Stimulated activated CD4-positive, alpha-beta T cell treated with anti-CD3 and anti-CD28 coated beads, Interleukin-15, amount 100 ng/mL, for 1 hour (primary cell): ENCODE measurements at regions not wholly inside any gene's neighbourhood (a gene's known extent, or its start where the extent isn't known, plus 50 kb on each side); places are given as distances from the start of the nearest gene placed in this dataset.

Experiments
- DNase-seq, 2 donors: peaks; one replicate each; pipeline ENCODE4 v3.0.0-alpha.2; 2020; ENCODE audit warnings: low read depth in 1 of 2, low spot score in 1 of 2

DNA sequence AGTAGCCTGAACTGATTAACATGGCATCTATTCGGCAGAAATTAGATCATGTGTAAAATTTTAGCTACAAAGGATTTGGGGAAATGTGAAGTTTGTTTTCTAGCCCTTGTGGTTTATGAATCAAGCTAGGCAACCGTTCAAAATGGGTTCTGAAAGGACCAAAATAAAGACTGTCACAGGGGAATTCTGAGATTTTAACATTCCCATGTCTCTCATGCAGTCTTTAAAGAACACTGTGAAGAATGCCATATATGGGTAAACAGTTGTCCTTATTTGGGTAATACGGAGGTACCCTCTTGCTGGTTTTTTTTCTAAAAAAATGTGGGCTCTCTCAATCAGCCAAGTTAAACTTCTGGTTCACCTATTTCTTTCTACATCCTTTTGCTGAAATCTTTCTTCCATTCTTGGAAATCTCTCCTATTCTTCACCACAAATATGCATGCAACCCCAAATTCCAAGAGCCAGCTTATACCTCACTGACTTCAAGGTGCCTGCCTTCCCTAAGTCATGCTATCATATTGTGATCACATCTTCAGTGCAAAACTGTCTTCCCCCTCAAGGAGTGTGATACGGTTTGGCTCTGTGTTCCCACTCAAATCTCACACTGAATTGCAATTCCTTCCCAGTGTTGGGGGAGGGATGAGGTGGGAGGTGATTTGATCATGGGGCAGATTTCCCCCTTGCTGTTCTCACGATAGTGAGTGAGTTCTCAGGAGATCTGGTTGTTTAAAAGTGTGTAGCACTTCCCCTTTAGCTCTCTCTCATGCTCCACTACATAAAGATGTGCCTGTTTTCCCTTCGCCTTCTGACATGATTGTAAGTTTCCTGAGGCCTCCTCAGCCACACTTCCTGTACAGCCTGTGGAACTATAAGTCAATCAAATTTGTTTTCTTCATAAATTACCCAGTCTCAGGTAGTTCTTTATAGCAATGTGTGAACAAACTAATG is 308.7 kb downstream of the TTLL7 start:
- no peak for DNase-seq

DNA sequence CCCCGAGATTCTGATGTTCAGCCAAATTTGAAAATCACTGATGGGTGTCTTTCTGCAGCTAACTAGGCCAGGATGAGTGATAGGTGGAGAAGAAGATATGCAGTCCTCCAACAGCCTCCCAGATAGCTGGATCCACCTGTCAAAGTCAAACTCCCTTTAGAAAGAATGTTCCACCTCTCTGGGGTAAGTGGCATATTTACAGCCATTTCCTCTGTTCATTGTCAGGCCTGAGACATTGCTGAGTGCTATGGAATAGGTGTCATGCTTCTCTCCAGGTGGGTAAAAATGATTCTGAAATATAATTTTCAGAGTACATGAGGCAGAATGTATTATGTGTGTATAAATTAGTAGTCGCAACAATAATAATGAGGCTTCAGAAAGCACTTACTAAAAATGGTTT is 316.8 kb downstream of the TTLL7 start:
- no peak for DNase-seq

DNA sequence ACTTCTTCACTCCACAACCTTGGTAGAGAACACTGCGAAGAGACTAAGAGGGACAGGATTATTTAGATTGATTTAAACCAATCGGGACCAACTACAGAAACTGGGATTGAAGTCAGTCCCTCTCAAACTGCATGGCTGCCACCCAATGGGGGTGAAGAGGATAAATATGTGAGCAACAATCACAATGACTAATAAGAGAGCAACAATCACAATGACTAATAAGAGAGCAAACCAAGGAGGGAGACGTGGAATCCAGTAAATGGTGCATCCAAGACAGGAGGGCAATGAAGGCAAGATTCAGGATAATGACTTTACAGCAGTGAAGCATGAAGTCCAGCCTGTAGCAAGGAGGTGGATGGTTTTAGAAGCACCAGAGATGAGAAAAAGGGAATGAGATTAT is 322.8 kb downstream of the TTLL7 start:
- DNase-seq = no peak

DNA sequence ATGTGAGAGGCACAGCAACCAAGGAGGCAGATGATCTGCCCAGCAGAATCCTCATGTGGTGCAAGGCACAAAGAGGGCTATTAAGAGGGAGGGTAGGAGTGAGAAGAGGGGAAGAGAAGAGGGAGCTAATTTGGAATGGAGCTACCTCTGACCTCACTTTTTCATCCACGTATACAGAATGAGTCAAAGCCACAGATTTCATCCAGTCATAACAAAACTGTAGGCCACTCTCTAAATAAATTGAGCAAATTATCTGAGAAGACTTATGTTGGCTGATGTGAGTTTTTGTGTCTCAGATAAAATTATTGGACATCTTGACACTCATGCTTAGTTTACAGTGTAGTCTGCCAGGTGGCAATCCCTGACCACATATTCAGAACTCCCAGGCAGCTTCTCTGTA is 325.6 kb downstream of the TTLL7 start:
- DNase-seq = no peak

DNA sequence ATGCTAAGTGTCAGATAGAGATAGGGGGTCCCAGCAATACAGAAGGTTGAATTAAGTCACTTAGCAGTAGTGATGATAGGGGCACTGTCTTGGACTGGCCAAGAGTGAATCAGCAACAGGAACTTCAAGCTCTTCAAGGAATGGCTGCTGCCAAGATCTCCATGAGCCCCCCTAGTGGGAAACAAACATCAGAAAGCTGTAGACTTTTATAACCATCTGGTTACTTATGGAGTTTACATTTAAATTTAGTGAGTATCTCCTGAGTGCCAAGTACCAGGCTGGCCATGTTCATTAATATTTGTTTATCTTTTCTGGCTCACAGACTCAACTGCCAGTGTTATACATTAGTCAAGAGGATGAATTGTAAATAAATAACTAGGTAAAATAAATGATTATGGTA is 327.3 kb downstream of the TTLL7 start:
- no peak for DNase-seq

DNA sequence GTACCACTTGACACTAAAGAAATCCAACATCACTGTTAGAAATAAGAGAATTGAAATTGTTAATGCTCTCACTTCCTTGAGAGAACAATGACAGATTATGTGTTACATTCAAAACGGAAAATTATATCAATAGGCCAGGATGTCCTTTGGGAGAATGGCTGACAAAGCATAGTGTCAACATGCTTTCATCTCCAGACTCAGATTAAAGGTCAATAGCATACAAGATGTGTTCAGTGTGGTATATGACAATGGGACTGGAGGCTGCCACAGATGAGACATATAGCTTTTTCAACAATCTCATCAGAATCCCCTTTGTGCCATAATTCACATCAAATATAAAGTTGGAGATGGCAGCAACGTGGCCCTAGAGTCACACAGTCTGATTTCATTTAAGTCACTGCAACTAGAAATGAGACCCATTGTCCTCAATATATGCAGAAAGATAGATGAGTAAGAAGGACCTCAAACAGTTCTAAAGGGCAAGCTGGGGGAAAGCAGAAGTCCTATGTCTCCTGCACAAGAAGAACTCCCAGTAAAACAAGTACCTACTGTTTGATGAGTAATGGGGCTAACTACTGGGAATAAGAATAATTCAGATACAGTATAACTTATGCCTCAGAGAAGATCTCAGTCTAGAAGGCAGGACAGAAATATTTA is 327.9 kb downstream of the TTLL7 start:
- DNase-seq = no peak

DNA sequence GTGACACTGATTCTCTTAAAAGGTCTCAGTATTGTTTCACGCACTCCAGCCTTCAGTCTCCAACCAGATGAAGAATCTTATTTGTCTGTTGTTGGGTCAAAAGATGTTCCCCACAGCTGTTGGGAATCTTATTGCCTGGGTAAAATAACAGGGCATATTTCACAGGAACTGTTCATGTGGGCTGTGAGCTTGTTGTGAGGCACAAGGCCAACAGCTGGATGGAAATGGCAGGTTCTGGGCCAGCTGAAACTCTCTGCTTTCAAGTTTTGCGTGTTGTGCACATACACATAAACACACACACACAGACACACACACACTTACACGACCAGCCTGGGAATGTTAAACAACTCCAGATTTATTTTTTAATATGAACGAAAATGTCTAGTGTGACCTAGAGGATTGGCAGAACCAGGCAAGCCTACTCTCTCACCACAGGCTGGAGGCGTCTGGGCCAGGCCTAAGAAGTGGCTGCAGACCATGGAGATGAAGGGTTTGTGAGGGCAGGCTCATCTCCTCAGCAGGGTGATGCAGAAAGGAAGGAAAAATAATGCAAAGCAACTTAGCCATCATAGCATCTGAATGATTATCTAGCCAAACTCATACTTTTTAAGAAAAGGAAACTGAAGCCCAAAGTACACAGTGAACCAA is 357.0 kb downstream of the TTLL7 start:
- no peak for DNase-seq

DNA sequence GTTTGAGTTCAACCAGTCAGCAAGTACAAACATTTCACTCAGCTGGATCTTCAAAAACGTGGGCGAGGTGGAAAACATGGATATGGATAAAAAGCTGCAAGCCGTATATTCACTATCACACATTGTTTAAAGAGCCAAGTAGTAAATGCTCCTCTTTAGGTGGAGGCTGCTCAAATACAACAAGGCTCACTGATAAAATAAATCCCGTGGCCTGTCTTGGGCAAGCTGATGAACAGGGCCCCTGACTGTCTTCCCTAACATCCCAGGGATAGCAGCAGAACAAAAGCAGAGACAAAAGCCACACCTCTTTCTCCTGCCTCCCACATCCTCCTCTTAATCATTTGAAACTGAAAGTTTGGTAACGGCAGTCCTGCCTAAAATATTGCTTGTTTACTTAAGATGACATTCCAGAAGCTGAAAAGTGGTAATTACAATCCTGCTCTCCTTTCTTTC is 357.7 kb downstream of the TTLL7 start:
- no peak for DNase-seq

DNA sequence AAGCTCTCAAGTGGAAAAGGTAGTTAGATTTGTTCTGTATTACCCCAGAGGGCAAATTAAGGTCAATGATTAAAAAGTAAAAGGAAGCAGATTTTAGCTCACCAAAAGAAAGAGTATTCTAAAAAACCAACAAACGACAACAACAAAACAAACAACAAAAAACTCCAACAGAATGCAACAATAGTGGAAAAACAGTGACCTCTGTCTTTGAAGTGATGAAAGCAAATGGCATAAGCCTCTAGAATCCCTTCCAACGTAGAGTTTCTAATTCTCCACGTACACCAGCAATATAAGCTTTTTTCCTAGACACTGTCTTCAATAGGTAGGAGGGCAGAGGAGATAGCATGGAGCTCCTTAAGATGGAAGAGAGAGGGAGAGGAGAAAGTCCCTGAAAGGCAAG is 359.1 kb downstream of the TTLL7 start:
- no peak for DNase-seq

DNA sequence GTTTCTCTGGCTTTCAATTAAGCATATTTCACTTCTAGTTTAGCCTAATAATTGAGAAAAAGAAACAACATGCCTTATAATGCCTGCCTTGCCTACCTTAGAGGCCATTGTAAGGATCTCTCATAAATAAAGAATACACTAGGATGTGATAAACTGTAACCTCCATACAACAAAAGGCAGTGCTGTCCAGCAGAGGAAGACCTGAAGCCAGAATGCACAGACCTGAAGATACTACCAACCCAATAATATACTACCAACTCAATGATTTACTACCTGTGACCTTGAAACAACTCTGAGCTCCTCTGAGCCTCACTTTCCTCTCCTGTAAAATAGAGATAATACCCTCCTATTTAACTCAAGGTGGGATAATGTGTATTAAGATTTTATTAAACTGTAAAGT is 361.3 kb downstream of the TTLL7 start:
- no peak for DNase-seq

DNA sequence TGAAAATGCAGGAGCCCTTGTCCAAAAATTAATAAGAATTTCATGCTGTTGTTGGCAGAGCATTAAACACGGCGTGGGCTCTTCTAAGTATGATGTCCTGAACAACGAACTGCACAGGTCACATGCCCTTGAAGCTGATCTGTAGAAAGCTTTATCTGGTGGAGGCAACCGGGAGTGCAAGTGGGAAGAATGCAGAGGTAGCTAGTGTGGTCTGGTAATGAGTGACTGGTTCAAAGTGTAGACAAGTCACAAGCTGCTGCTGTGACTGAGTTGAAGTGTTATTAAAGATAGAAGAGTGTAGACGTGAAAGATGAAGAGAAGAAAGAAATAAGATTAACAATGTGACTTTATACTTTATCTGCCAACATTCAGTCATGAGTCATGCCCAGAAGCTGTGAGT is 361.9 kb downstream of the TTLL7 start:
- no peak for DNase-seq

DNA sequence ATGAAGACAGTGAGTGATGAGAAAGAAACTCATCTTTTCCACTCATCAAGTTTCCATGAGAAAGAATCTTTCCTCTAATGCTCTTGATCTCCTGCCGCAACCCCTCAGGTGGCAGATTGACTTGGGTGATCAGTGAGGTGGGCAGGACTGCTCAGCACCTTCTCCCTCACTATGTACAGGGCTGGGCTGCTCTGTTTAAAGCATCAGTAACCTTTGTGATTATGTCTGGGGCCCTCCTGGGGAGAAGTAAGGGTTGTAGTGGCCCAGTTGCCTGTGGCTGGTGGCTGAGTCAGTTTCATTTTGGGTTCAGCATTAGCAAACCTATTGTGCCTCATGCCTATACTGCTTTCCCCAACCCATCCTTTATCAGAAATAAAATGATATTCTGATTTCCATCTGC is 366.0 kb downstream of the TTLL7 start:
- DNase-seq = no peak

DNA sequence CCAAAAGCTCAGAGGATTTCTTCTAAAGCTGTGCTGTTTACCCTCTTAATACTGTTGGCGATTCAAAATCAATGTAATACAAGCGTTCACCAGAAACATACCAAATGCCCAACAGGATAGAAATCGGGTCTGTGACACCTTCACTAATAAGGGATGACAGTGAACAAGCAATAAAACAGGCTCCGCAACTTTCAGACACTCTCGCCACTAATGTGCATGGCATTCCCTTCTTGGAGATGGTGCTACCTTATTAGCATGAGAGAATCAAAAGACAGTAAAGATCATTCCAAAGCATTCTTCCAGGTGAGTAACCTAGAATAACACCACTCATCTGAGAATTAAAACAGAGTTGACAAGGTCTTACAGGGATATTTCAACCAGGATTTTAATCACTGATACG is 367.1 kb downstream of the TTLL7 start:
- DNase-seq = no peak

DNA sequence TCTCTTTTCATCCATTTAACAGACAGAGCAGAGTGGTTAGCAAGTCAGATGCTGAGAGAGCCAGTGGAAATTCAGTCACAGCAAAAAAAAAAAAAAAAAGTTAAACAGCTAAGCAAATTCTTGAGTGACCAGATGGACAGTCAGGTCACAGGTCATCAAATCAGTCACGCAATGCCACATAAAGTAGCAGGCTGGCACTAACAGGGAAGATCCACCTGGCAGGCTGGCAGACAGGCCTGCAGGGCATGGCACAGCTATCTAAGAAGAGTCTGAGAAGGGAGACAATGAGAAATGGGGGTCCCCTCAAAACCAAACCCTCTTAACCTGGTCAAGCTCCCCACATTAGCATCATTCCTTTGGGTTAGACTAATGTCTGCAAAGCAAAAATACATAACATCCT is 371.9 kb downstream of the TTLL7 start:
- DNase-seq = no peak

DNA sequence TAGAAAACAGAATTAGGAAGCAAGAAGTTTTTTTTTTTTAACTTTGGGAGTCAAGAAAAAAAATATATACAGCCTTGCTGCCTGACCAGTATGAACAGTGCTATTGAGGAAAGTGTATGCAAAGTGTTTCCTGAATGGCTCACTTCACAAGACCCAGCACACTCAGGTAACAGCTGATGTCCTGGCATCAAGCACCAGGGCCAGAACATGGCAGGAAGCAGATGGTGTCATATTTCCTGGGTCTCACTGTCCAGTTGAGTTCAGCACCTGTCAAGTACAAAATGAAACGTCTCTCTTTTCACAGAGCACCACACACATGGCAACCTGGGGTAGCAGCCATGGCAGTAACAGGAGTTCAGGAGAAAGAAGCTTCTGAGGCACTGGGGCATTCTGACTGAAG is 372.3 kb downstream of the TTLL7 start:
- DNase-seq = no peak

DNA sequence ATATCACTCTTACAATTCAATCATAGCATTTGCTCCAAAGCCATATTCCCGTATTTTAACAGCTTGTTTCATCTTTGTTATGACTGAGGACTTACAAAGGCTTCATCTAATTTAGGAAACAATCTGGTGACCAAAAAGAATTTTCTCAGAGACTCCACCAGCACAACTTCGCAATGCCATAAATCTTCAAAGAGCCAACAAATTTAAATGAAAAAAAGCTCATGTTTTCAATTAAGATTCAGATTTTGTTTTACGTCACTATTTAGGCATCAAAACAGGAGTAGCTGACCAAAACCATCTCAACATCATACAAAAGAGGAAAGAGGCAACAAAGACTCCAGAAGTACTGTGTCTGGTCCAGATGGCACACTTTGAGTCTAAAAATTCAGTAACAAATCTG is 373.3 kb downstream of the TTLL7 start:
- no peak for DNase-seq

DNA sequence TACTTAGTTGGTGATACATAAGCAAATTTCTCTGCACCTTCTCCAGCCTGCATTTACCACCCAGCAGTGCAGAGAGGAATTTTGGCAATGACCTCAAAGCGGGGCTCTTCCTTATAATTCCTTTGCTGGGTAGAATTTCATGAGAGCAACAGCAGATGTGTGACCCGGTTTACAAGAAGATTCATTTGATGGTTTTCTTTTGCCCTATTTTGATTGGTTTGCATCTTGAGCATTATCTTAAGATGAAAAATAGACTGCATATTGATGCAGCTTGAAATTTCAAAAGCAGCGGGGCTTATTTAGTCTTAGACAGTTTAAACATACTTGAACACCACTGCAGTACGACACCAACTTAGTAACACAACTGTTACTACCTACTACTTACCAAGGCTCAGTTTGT is 378.9 kb downstream of the TTLL7 start:
- DNase-seq = no peak

DNA sequence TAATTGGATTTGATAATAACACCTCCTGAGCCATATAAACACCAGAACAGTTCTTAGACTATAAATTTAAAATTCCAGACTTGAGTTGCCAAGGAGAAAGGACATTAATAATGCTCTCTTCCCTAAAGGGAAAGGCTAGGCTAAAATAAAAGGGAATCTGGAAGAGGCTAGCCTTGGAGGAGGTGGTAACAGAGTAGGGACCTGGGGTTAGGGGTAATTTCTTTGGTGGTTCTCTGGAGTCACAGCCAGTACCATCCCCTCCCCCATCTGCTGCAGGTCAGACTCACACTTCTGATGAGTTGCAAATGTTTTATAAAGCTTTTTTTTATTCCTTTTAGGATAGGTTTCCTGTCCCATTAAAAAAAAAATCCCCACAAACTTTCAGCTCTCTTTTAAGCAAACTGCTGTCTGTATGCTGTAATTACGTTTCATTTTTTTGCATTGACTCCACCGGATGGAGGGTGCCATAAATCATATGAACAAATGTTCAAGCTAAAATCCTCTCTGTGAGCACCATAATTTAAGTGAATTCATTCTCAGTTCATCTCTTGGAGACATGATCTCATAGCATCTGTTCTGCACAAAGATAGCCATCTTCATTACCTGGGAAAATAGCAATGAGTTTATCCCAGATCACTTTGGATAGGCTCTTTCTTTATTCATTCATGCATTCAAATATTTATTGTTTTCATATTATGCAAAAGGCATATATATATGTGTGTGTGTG is 379.6 kb downstream of the TTLL7 start:
- no peak for DNase-seq

DNA sequence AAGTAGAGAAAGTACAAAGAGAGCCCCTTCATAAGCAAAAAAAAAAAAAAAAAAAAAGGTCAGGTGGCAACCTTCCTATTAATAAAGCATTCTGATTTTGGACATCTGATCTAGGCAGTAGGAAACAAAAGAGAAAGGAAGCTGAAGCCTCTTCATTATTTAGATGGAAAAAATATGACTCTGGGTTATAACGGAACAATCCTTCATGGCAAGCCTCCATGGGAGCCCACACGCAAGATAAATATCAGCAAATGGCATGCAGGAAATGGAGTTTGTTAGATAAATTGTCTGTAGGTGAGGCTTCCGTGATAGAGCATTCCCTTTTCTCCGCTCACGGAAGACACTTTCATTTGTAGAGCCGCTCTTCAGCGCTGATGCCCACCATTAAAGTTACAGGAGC is 381.0 kb downstream of the TTLL7 start:
- no peak for DNase-seq

DNA sequence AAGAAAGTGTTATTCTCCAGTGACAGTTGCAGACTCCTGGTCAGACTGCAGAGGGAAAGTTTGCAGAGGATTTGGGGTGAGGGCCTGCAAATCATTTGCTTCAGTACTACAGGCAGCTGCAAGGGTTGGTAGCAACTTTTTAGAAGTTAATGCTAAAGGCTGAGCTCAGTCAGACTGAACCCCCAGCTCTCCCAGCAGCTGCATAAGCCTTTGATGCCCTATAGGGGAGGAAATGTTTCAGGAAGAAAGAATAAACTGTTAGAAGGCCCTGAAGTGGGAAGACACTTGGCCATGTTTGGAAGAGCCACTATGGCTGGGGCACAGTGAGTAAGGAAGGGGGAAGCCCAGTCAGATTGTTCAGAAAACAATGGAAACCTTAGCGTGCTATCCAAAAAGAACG is 383.6 kb downstream of the TTLL7 start:
- no peak for DNase-seq

DNA sequence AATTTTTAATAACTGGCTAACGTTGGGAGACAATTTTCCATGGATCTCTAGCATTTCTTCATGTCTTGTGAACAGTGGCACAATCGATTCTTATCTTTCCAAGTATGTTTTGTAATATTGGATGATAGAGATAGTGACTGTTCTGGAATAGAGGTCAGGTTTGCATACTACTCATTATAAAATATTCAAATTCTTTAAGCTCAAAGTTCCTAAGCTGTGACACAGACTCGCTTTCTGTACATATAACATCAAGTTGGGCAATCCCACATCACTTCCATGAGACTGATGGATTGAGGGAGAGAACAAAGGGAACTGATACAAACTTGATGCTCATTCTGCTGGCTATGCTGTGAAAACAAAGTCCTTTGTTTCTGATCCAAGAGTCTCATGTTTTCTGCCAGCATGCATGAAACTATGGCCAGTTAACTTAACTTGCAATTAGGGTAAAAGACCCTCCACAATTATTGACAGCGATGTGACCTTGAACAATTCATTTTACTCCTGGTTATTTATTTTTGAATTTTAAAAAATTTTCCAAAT is 392.4 kb downstream of the TTLL7 start:
- DNase-seq = no peak
